ENCODE measurements at regions not wholly inside any gene's neighbourhood (a gene's known extent, or its start where the extent isn't known, plus 50 kb on each side); places are given as distances from the start of the nearest gene placed in this dataset.
"Not testable (repeated sequence)": the region's sequence is repeated elsewhere in the genome, so short reads cannot be mapped to it uniquely, and the experiment has no call there.

DNA sequence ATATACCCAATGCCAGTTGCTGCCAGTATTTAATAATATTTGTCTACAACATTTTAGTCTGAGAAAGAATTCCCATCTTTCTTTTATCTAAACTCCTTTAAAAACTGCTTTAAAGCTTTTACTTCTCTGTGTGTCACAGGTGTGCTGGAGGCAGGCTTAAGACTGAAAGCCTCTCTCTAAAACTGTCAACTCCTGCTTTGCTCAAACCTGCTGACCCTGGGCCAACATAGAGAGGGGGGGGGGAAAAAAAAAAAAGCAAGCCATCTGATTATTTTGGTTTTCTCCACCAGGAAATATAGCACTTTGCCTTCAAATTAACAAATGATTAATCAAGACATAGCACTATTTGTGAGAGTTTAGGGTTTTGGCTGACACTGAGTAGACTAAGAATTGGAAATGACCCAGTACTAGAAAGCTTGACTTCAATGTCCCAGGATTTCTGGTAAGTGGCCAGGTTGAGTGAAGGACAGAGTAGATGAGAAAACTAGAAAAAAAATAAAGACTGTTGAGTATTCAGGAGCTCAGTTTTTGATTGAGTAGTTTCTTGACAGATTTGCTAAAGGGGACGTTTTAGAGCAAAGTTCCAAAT is 357.0 kb upstream of the FLRT2 start:
- DNase-seq, result no peak

DNA sequence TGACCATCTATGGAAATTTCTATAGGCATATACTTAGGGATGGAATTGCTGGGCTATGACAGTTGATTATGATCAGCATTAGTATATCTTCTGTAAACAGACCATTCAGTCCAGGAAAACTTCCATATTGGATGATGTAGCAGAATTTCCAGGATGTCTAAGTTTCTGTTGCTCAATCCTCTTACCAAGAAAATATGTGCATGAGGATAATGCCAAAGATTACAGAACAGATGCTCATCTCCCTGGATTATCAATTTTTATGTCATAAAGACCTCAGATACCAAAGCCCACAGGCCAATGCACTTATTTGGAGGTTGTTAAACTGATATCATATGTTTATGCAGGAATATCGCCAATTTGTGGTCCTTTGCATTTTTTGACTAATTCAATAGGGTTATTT is 354.4 kb upstream of the FLRT2 start:
- no peak for DNase-seq

DNA sequence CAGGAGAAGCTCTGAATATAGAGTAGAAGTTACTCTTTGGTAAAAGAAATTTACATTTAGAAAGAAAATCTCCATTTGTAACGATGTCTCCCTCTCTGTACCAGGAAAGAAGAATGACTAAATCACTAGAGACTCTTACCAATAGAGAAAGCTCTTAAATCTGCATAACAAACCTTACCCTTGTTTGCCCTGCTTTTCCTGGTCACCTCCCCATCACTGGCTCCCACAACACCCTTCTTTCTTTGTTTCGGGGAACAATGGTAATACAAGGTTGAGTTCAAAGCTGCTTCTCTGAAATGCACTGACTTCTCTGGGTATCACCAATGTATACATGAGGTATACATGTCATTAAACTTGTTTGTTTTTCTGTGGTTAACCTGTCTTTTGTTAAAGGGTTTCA is 351.1 kb upstream of the FLRT2 start:
- no peak for DNase-seq

DNA sequence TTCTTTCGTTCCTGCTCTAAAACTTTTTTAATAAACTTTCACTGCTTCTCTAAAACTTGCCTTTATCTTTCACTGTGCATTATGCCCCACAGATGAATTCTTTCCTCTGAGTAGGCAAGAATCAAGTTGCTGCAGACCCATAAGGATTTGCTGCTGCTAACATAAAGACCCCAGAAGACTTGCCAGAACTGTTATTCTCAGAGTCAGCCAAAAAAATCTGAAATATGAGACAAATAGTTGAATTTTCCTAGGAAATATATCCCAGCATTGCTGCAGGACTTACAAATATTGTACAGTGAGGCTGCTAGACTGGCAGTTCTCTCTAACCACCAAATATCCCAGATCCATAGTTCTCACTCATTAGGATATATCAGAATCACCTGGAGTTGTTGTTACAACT is 349.1 kb upstream of the FLRT2 start:
- DNase-seq, result no peak

DNA sequence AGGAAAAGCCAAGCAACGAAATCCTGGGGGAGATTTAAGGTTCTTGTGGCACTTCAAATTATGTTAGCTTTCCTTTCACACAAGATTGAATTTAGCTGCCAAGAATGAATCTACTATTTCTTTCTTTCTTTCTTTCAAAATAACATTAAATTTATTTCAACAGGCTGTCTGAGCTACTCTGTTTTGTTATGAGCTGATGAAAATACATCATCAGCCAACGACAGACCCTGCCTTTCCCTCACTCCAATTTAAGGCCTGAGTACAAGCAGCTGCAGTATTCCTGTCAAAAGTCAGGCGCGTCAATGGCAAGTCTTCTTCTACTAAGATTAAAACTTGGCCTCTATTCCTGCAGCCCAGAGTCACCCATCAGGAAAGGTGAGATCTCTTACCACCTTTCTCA is 347.7 kb upstream of the FLRT2 start:
- no peak for DNase-seq

DNA sequence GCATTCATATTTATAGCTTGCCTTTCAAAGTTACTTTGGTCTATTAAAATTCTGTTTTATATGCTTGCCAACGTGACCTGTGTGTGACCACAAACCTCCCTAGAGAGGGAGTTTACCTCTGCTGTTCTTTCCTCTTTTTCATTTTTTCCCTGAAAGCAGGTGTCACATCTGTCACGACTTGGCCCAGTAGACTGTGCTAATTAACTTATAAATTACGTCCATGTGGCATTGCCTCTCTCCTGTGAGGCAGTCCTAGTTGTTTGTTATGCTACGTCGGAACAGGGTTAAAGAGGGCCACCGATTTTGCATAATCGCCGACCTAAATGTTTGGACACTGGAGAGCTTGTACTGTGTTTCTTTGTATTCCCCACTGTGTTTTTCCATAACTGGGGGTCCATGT is 343.9 kb upstream of the FLRT2 start:
- DNase-seq, result no peak

DNA sequence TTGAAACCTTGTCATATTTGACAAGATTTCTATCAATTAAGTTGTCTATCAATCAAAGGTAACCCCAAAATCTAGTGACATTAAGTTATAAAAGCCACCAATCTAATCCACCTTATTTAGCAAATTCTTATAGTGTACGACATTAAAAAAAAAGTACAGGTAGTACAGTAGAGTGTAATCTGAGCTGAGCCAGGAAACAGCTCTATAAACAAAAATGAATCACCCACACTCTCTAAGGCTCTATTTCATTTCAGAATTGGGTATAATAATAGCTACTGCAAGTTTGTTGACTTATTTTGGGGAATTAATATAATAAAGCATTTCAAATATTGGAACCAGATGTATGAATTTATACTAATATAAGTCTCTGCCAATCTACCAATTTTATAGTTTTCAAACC is 342.4 kb upstream of the FLRT2 start:
- no peak for DNase-seq

DNA sequence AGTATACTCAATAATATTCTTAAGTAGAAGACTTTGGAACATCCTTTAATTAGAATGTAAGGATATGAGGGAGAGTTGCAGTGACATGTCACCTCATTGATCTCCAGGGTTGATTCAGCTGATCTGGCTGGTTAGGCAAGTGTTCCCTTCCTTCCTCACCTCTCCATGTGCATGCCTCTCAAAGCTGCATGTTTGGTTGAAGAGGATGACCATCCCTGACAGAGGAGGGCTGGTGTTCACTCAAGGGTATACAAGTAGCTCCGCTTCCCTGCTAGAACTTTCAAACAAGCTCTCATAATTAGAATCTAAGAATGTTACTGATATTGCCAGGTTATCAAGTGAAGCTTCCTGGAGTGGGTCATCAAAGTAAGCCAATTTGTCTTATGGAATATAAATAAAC is 341.1 kb upstream of the FLRT2 start:
- no peak for DNase-seq

DNA sequence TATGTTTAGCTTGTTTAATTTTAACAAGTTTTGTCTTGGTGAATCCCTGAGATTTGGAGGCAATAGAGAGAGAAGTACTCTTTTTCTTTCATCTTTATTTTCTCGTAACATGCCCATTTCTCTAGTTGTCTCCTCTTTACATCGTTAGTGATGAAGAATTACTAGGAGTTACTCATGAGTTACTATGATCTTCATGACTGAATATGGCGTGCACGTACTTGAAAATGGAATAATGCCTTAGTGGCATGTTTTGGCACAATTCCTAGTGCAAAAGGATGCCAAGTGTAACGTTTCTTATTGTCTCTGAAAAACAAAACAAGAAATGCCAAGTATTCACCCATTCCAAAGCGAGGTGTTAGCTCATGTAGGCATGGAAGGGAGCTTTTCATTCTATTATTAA is 340.7 kb upstream of the FLRT2 start:
- not testable (repeated sequence) for DNase-seq

DNA sequence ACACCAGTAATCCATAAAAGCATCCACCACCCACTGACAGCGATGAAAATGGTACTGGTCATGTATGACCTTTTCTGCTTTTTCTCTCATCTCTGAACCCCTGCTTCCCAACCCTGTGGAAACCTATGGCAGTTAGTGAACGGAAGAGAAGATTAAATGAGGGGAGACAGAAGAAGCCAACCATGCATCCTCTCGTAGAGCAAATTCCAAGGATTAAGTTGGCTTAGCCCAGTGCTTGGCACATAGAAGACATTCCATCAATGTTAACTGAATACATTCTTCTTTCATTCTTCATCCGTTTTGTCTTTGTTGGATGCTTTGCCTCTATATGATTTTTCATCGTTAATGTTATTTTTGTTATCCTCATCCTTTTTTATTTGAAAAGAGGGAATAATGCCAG is 339.7 kb upstream of the FLRT2 start:
- DNase-seq, result no peak

DNA sequence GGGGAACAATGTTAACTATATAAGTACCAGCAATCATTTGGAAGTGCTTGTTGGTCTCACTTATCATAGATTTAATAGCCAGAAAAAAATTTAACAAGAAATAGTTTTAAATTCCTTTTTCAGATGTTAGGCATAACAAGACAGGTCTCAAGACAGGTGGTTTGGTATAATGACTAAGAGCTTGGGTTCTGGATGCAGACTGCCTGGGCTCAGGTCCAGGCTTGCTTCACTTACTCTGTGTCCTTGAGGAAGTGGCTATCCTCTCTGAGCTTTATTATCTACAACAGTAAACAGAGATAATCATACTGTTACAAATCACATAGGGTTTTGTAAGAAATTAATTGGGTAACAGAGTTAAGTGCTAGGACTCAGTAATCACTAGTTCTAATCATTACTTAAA is 338.0 kb upstream of the FLRT2 start:
- DNase-seq, result no peak

DNA sequence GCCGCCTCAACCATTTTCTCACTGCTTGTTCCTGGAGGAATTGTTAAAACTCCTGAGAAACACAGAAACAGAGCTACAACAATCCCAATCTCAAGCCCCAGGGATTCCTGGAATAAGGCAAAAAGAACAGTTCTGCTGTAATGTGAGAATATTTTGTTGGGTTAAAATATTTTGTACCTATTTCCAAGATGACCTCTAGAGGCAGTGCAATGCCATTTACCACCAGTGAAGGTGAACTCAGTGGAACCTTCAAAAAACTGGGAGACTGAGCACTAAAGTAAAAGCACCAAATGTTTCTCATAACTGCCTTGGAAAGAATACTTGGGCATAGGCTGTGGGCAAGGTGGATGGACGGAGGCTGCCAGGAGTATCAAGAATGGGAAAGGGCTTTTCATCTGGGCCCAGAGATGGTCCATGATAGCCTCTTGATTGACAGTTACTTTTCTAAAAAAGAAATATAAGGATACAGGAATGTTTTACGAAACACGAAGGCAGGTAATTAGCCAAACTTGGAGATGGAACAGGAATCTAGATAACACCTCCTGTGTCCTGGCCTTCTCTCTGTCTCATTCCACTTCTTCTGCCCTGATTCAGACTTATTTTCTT is 334.0 kb upstream of the FLRT2 start:
- no peak for DNase-seq

DNA sequence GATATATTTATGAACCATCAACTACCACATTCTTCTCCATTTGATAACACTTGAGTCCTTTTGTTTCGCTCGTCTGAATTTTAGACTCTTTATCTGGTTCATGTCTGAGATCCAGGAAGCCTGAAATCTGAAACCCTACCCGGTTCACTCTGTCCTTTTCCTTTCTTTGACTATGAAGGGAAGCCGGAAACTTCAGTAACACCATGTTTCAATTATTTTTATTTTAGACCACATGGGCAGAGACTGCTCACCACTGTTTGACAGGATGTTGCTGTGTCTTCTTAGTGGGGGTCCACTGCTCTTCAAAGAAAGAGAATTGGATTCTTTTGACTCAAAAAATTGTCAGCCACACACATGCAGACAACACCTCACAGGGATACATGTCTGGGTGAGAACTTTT is 331.9 kb upstream of the FLRT2 start:
- DNase-seq, result no peak

DNA sequence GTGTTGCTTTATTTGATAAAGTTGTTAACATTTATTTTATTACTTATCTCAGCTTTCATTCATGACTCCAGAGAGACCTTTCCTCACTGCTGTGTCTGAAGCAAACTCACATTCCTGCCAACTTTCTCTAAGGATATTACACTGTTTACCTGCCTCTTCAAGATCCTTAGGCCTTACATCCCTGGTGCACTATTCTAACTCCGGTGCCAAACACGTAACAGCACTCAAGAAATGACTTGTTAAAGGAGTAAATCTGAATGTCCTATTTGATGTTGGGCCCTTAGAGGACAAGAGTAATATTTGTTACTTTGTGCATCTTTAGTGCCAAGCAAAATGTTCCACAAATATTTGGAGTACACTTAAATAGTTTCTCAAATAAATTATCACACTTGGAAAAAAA is 324.1 kb upstream of the FLRT2 start:
- no peak for DNase-seq

DNA sequence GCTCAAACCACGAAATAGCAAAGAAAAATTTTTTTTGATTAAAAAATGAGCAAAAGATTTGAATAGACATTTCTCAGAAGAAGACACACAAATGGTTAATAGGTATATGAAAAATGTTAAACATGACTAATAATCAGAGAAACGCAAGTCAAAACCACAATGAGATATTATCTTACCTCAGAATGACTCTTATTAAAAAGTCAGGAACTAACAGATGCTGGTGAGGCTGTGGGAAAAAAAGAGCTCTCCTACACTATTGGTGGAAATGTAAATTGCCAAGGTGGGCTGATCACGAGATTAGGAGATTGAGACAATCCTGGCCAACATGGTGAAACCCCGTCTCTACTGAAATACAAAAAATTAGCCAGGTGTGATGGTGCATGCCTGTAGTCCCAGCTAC is 315.5 kb upstream of the FLRT2 start:
- DNase-seq, result no peak

DNA sequence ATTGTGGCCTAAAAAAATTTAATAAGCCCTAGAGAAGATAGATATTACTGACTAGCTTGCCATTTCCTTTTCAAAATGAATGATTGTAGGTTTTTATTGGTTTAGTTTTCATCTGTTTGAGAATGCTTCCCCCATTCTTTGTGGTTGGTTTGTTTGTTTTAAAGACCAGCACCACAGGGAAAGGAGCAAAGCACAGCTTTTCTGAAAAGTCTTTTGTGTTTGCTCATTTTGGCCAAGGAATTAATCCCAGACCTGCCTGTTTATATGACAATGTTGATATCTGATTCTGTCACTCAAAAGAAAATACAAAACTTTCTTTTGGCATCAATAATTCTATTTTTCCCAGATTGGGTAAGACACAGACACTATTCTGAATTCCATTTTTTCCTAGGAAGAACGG is 312.5 kb upstream of the FLRT2 start:
- DNase-seq, result no peak

DNA sequence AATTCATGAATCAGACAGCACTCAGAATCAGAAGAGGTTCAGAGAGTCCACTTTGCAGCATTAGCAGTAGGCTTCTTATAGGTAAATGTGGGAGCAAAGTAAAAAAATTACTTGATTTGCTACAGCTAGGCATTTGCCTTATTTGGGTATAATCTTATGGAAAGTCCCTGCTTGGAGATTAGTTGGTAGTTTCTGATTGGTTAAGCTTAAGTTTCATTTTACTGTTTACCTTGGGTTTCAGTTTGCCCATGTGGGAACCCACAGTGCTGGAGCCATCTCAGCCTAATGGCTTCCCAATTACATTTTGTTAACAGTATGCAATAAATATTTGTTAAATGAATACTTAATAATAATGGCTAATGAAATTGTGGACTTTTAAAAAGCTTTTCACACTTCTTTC is 311.0 kb upstream of the FLRT2 start:
- DNase-seq, result no peak

DNA sequence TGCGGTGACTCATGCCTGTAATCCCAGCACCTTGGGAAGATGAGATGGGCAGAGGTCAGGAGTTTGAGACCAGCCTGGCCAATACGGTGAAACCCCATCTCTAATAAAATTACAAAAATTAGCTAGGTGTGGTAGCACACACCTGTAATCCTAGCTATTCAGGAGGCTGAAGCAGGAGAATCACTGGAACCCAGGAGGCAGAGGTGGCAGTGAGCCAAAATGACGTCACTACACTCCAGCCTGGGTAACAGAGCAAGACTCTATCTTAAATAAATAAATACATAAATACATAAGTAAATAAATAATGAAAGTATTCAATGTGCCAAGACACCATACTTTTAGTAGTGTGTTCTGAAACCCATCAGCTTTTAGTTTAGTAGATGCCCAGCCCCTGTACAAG is 308.1 kb upstream of the FLRT2 start:
- DNase-seq, result no peak

DNA sequence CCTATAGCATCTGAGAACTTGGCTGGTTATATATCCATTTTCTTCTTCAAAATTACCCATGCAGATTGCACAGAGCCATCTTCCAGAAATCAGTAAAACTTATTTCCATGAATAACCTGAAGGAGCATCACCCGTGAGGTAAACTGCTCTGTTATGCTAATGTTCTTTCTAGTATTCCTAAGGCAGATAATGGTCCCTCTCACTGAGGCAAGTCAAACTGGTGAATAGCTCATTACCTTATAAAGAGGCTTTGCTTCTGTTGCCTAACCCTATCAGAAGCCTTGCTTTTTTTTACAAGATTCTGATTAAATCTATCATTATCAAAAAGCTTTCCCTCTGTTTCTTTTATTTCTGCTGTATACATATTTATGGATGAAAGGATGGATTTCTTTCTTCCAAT is 307.6 kb upstream of the FLRT2 start:
- no peak for DNase-seq

DNA sequence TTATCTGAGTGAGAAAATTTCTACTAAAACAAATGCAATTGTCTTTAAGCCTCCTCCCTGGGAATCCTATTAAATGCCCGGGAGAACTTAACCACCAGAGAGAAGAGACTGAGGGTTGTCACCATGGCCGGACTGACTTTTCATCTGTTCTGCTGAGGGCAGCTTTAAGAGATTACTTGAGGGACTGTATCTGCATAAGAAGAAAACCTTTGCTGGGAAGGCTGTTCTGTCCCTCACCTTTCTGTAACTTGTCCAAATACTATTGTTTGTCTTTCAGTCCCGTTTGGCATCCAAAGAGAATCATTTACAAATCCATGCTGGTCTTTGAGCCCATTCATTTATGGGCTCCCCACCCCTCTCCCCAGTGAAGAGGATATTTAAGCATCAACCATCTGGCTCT is 306.3 kb upstream of the FLRT2 start:
- no peak for DNase-seq

DNA sequence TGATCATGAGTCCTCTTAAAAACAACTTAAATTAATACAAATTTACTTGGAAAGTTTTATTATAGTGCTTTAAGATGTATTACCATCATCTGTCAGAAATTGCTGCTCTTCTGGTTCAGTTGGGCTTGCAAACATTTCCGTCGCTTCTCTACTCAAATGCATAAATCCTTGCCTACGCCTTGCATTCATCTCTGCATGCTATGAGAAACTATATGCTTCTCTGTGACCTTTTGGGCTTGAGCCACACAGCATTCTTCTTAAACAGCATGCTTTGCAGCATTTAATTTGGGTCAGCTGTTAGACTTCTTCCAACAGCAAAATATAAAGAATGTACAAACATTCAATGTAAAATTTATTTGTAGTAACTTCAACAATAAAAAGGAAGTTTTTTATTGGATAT is 305.7 kb upstream of the FLRT2 start:
- DNase-seq, result no peak

DNA sequence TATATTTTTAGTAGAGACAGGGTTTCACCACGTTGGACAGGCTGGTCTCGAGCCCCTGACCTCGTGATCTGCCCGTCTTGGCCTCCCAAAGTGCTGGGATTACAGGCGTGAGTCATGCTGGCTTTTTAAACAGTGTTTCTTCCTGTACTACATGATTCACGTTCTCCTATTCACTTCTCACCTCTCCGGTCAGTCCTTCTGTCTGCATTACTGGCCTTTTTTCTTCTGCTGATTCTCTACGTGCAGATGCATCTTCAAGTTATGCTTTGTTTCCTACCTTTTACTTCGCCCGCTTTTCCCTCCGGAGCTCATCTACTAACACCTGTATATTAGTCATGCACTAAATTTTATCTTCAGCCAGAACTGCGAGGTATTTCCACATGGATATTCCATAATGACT is 296.2 kb upstream of the FLRT2 start:
- no peak for DNase-seq

DNA sequence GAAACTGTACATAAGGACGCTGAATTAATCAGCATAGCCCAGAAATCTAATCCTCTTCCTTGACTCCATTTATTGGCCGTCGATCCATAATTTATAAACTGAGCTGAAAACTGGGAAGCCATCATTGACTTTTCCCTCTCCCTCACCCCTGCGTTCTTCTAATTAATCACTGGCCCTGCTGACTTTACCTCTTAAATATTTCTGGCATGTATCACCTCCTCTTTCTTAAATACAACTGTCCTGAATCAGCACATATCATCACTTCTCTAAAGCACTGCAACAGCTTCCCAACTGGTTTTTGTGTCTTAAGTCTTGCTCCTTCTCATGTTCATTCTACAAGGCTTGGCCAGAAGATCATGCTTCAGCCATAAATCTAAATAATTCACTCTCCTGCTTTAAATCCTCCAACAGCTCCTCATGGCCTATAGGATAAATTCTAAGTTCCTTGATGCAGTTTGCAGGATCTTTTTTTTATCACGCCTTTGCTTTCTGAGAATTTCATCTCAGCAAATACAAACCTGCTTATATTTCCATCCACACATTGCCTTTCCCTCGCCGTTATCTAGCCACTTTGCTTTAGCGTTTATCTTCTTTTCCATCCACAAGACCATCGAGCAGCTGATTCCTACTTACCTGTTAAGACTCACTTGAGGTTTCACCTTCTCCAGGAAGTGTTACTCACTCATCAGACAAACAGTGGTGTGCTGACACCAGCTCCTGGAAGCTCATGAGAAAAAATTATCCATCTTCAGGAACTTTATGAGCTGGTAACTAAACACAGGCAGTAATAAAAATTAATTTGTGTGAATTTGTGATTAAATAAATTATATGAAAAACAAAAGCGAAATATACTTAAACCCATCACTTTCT is 295.6 kb upstream of the FLRT2 start:
- DNase-seq, result no peak

DNA sequence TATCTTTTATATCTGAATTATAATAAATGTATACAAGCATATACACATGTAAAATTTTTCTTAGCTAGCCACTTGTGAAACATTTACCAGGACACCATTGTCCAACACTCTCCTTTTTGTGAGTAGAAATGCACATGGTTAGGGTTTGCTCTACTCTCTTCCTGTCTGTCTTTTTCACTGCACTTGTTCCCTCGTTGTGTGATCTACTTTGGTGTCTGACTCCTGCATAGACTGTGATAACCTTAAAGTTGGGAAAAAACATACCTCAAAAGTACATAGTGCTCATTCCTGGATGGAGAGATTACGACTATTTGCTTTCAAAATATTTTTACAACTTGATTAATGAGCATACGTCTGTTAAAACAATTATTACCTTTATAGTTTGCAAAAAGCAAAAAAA is 294.1 kb upstream of the FLRT2 start:
- DNase-seq, result no peak

DNA sequence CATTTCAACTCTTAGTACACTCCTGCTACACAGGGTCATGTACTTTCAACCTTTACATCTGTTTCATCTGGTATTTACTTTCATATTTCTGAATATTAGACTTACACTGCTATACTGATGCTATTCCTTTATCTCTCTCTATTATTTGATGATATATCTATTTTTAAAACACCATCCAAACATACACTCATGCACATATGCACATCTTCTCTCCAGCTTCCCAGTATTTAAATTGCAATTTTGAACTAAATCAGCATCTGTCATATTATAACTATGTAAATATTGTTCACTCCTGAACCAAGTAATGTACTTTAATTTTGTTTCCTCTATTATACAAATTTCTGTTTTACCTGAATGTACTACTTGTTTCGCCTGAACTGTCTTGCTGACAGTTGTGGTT is 293.6 kb upstream of the FLRT2 start:
- no peak for DNase-seq

Measured in GDM1 (cell line).